GM23338 (cell line): ENCODE measurements at regions not wholly inside any gene's neighbourhood (a gene's known extent, or its start where the extent isn't known, plus 50 kb on each side); places are given as distances from the start of the nearest gene placed in this dataset.

ENCODE experiments used
- ATAC-seq: fragments of 200-7000 bp; cut with Tn5 transposase; 3 replicates; pipeline ENCODE4 v1.9.1; 2020
- DNase-seq: peaks from one replicate; pipeline ENCODE4 v3.0.0-alpha.2; 2015; ENCODE audit warnings: low spot score
- H2AFZ ChIP-seq: fragments of 200-600 bp; sonication (generic); 2 replicates; pipeline ENCODE4 v1.8.0; 2016; ENCODE audit warnings: antibody characterized with exemption, mild to moderate bottlenecking, moderate library complexity
- H3F3A ChIP-seq: fragments of 200-600 bp; sonication (generic); replicated peaks from 2 replicates; pipeline ENCODE4 v1.8.0; 2017; ENCODE audit warnings: antibody characterized with exemption, mixed run types, low read depth
- H3K27ac ChIP-seq: fragments of 200-600 bp; sonication (generic); 2 replicates; pipeline ENCODE4 v1.6.1; 2016; ENCODE audit warnings: low read depth
- H3K27me3 ChIP-seq: fragments of 200-600 bp; sonication (generic); 2 replicates; pipeline ENCODE4 v1.8.0; 2016; ENCODE audit warnings: mild to moderate bottlenecking, mixed run types, moderate library complexity; ENCODE audit not compliant: insufficient read depth
- H3K36me3 ChIP-seq: fragments of 200-600 bp; sonication (generic); 2 replicates; pipeline ENCODE4 v1.8.0; 2016; ENCODE audit warnings: mild to moderate bottlenecking; ENCODE audit not compliant: insufficient read depth
- H3K4me1 ChIP-seq: fragments of 200-600 bp; sonication (generic); 2 replicates; pipeline ENCODE4 v1.8.0; 2016; ENCODE audit warnings: mild to moderate bottlenecking, moderate library complexity; ENCODE audit not compliant: insufficient read depth
- H3K4me2 ChIP-seq: fragments of 200-600 bp; sonication (generic); 2 replicates; pipeline ENCODE4 v1.7.1; 2017; ENCODE audit warnings: mixed run types
- H3K4me3 ChIP-seq: fragments of 200-600 bp; sonication (generic); 2 replicates; pipeline ENCODE4 v1.6.1; 2016; ENCODE audit warnings: mixed run types
- H3K79me2 ChIP-seq: fragments of 200-600 bp; sonication (generic); replicated peaks from 2 replicates; pipeline ENCODE4 v1.8.0; 2017; ENCODE audit warnings: mild to moderate bottlenecking; ENCODE audit not compliant: insufficient read depth
- H3K9me2 ChIP-seq: fragments of 200-600 bp; sonication (generic); 2 replicates; pipeline ENCODE4 v1.8.0; 2017; ENCODE audit not compliant: insufficient read depth
- H4K20me1 ChIP-seq: fragments of 200-600 bp; sonication (generic); replicated peaks from 2 replicates; pipeline ENCODE4 v1.8.0; 2017; ENCODE audit warnings: mild to moderate bottlenecking; ENCODE audit not compliant: insufficient read depth
- H3K27ac Mint-ChIP-seq: 2 replicates; pipeline ENCODE4 v1.8.0; 2020; ENCODE audit warnings: inconsistent platforms, mild to moderate bottlenecking, moderate library complexity, mixed read lengths
- H3K27me3 Mint-ChIP-seq: 3 replicates; pipeline ENCODE4 v1.8.0; 2022; ENCODE audit warnings: low read depth, mild to moderate bottlenecking, moderate library complexity, mixed read lengths, inconsistent platforms; ENCODE audit not compliant: insufficient read depth, poor library complexity
- H3K36me3 Mint-ChIP-seq: 3 replicates; pipeline ENCODE4 v1.8.0; 2021; ENCODE audit warnings: low read depth, mild to moderate bottlenecking, inconsistent platforms, moderate library complexity, mixed read lengths
- H3K4me1 Mint-ChIP-seq: 3 replicates; pipeline ENCODE4 v1.8.0; 2020; ENCODE audit warnings: mild to moderate bottlenecking, inconsistent platforms, mixed read lengths
- H3K4me3 Mint-ChIP-seq: 3 replicates; pipeline ENCODE4 v1.8.0; 2021; ENCODE audit warnings: moderate library complexity, mild to moderate bottlenecking, inconsistent platforms, mixed read lengths
- H3K9me3 Mint-ChIP-seq: 3 replicates; pipeline ENCODE4 v1.8.0; 2020; ENCODE audit warnings: moderate library complexity, mild to moderate bottlenecking, inconsistent platforms, mixed read lengths
- CREB1 ChIP-seq: fragments of 250-450 bp; sonication (Bioruptor Pico); IDR thresholded peaks from 2 replicates; pipeline ENCODE4 v1.5.0; 2020; ENCODE audit warnings: low read depth, mild to moderate bottlenecking, moderate library complexity
- EZH2 ChIP-seq: fragments of 200-600 bp; sonication (generic); IDR thresholded peaks from one replicate; pipeline ENCODE4 v1.8.0; 2017; ENCODE audit warnings: antibody characterized with exemption, mild to moderate bottlenecking, low read depth; ENCODE audit not compliant: unreplicated experiment
- EZH2phosphoT487 ChIP-seq: fragments of 200-600 bp; sonication (generic); IDR thresholded peaks from one replicate; pipeline ENCODE4 v1.8.1; 2018; ENCODE audit warnings: antibody characterized with exemption; ENCODE audit not compliant: unreplicated experiment
- JUNB ChIP-seq: IDR thresholded peaks from one replicate; pipeline ENCODE4 v1.6.1; 2016; ENCODE audit warnings: antibody characterized with exemption; ENCODE audit not compliant: unreplicated experiment
- NANOG ChIP-seq: IDR thresholded peaks from 2 replicates; pipeline ENCODE4 v1.6.1; 2016; ENCODE audit warnings: antibody characterized with exemption, borderline replicate concordance
- STAT1 ChIP-seq: IDR thresholded peaks from one replicate; pipeline ENCODE4 v1.6.1; 2016; ENCODE audit warnings: antibody characterized with exemption; ENCODE audit not compliant: unreplicated experiment
- ZNF114 ChIP-seq: fragments of 250-450 bp; sonication (Bioruptor Pico); IDR thresholded peaks from 2 replicates; pipeline ENCODE4 v1.5.0; 2020; ENCODE audit warnings: mild to moderate bottlenecking, moderate library complexity
- TF ChIP-seq, protein P1 (sequence below): IDR thresholded peaks from one replicate; pipeline ENCODE4 v1.6.1; 2018; ENCODE audit warnings: antibody characterized with exemption; ENCODE audit not compliant: unreplicated experiment
- TF ChIP-seq, protein P2 (sequence below), 2 experiments: fragments of 200-600 bp in 1 of 2; sonication (generic) in 1 of 2; conservative IDR thresholded peaks; 2 replicates each; pipeline versions ENCODE4 v1.5.1 to v1.6.1; 2016 to 2017; ENCODE audit warnings: antibody characterized with exemption in 2 of 2, low read depth in 2 of 2, mild to moderate bottlenecking in 2 of 2, moderate library complexity in 1 of 2
- TF ChIP-seq, protein P3 (sequence below): fragments of 250-450 bp; sonication (Bioruptor Pico); IDR thresholded peaks from 2 replicates; pipeline ENCODE4 v1.5.0; 2020; ENCODE audit warnings: mild to moderate bottlenecking, moderate library complexity
- TF ChIP-seq, protein P4 (sequence below): IDR thresholded peaks from 2 replicates; pipeline ENCODE4 v1.6.1; 2016; ENCODE audit warnings: antibody characterized with exemption

DNA sequence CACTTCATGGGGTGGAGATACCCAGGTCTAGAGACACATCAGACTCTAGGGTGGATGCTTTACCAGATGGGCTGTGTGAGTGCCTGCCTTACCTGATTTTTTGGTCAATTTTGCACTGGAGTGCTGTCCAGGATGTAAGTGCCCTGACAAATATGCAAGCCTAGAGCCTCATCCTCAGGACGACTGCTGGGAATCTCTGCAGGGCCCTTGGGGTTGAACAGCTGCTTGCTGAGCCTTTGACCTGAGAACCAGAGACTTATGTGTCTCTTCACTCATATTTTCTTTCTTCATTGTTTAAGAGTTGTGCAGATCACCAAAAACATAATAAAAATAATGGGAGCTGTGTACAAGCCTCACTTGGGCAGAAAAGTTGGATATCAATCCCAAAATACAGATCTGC lies 551.5 kb upstream of the ATP2B1 start (continued):
- TF ChIP-seq, protein P1, sequence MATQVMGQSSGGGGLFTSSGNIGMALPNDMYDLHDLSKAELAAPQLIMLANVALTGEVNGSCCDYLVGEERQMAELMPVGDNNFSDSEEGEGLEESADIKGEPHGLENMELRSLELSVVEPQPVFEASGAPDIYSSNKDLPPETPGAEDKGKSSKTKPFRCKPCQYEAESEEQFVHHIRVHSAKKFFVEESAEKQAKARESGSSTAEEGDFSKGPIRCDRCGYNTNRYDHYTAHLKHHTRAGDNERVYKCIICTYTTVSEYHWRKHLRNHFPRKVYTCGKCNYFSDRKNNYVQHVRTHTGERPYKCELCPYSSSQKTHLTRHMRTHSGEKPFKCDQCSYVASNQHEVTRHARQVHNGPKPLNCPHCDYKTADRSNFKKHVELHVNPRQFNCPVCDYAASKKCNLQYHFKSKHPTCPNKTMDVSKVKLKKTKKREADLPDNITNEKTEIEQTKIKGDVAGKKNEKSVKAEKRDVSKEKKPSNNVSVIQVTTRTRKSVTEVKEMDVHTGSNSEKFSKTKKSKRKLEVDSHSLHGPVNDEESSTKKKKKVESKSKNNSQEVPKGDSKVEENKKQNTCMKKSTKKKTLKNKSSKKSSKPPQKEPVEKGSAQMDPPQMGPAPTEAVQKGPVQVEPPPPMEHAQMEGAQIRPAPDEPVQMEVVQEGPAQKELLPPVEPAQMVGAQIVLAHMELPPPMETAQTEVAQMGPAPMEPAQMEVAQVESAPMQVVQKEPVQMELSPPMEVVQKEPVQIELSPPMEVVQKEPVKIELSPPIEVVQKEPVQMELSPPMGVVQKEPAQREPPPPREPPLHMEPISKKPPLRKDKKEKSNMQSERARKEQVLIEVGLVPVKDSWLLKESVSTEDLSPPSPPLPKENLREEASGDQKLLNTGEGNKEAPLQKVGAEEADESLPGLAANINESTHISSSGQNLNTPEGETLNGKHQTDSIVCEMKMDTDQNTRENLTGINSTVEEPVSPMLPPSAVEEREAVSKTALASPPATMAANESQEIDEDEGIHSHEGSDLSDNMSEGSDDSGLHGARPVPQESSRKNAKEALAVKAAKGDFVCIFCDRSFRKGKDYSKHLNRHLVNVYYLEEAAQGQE, result no peak
- TF ChIP-seq, protein P2, sequence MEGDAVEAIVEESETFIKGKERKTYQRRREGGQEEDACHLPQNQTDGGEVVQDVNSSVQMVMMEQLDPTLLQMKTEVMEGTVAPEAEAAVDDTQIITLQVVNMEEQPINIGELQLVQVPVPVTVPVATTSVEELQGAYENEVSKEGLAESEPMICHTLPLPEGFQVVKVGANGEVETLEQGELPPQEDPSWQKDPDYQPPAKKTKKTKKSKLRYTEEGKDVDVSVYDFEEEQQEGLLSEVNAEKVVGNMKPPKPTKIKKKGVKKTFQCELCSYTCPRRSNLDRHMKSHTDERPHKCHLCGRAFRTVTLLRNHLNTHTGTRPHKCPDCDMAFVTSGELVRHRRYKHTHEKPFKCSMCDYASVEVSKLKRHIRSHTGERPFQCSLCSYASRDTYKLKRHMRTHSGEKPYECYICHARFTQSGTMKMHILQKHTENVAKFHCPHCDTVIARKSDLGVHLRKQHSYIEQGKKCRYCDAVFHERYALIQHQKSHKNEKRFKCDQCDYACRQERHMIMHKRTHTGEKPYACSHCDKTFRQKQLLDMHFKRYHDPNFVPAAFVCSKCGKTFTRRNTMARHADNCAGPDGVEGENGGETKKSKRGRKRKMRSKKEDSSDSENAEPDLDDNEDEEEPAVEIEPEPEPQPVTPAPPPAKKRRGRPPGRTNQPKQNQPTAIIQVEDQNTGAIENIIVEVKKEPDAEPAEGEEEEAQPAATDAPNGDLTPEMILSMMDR (conservative IDR thresholded peaks at IDR 0.05; ENCODE audit: low read depth in 2 of 2), result no peak
- TF ChIP-seq EZH2 (no peak), JUNB (no peak), EZH2phosphoT487 (no peak)

DNA sequence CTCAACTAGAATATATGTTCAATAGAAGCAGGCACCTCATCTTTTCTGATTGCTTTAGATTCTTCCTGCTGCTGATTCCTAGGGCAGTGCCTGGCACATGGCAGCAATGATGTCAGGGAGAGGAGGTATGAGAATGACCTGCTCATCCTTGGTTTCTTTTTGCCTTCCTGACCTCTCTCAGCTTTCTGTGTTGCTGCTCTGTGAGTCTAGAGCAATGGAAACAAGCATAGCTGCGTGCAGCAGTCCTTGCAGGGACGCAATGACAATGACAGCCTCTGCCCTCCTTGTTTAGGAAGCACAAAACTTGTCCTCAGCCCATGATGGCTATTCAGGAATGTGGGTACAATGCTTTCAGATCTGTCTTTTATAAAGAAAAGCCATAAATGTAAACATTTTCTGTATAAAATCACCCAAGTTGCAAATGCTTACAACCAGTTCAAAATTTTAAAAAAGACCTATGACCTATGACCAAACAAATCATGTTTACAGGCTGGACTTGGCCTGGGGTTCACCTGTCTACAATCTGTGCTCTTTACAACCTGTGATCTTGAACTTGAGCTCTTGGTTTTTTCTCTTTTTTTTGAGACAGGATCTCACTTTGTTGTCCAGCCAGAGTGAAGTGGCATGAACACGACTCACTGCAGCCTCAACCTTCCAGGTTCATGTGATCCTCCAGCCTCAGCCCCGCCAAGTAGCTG lies 549.4 kb upstream of the ATP2B1 start:
- Histone ChIP-seq H3K4me3 (no peak overlapping the region), H3K9me2 (peaks cover 3% of the 10 kb centered on the region; the same call in 1 of the 2 replicates), H3K36me3 (no peaks in the 10 kb centered on the region), H3K27me3 (no peaks in the 10 kb centered on the region), H3K4me2 (no peak overlapping the region), H3K4me1 (peaks cover 2% of the 10 kb centered on the region; the same call in 1 of the 2 replicates), H3F3A (no peaks in the 10 kb centered on the region), H3K27ac (no peak overlapping the region), H4K20me1 (no peaks in the 10 kb centered on the region), H3K79me2 (no peaks in the 10 kb centered on the region), H2AFZ (no peak overlapping the region)
- Mint-ChIP-seq H3K9me3 (no peaks in the 10 kb centered on the region), H3K36me3 (no peaks in the 10 kb centered on the region), H3K4me3 (no peak overlapping the region), H3K27ac (no peak overlapping the region), H3K27me3 (no peaks in the 10 kb centered on the region), H3K4me1 (no peaks in the 10 kb centered on the region; the same call in 2 of the 3 replicates)
- DNase-seq, result no peak
- no peak for ATAC-seq
- TF ChIP-seq JUNB, result no peak
- TF ChIP-seq, protein P3, sequence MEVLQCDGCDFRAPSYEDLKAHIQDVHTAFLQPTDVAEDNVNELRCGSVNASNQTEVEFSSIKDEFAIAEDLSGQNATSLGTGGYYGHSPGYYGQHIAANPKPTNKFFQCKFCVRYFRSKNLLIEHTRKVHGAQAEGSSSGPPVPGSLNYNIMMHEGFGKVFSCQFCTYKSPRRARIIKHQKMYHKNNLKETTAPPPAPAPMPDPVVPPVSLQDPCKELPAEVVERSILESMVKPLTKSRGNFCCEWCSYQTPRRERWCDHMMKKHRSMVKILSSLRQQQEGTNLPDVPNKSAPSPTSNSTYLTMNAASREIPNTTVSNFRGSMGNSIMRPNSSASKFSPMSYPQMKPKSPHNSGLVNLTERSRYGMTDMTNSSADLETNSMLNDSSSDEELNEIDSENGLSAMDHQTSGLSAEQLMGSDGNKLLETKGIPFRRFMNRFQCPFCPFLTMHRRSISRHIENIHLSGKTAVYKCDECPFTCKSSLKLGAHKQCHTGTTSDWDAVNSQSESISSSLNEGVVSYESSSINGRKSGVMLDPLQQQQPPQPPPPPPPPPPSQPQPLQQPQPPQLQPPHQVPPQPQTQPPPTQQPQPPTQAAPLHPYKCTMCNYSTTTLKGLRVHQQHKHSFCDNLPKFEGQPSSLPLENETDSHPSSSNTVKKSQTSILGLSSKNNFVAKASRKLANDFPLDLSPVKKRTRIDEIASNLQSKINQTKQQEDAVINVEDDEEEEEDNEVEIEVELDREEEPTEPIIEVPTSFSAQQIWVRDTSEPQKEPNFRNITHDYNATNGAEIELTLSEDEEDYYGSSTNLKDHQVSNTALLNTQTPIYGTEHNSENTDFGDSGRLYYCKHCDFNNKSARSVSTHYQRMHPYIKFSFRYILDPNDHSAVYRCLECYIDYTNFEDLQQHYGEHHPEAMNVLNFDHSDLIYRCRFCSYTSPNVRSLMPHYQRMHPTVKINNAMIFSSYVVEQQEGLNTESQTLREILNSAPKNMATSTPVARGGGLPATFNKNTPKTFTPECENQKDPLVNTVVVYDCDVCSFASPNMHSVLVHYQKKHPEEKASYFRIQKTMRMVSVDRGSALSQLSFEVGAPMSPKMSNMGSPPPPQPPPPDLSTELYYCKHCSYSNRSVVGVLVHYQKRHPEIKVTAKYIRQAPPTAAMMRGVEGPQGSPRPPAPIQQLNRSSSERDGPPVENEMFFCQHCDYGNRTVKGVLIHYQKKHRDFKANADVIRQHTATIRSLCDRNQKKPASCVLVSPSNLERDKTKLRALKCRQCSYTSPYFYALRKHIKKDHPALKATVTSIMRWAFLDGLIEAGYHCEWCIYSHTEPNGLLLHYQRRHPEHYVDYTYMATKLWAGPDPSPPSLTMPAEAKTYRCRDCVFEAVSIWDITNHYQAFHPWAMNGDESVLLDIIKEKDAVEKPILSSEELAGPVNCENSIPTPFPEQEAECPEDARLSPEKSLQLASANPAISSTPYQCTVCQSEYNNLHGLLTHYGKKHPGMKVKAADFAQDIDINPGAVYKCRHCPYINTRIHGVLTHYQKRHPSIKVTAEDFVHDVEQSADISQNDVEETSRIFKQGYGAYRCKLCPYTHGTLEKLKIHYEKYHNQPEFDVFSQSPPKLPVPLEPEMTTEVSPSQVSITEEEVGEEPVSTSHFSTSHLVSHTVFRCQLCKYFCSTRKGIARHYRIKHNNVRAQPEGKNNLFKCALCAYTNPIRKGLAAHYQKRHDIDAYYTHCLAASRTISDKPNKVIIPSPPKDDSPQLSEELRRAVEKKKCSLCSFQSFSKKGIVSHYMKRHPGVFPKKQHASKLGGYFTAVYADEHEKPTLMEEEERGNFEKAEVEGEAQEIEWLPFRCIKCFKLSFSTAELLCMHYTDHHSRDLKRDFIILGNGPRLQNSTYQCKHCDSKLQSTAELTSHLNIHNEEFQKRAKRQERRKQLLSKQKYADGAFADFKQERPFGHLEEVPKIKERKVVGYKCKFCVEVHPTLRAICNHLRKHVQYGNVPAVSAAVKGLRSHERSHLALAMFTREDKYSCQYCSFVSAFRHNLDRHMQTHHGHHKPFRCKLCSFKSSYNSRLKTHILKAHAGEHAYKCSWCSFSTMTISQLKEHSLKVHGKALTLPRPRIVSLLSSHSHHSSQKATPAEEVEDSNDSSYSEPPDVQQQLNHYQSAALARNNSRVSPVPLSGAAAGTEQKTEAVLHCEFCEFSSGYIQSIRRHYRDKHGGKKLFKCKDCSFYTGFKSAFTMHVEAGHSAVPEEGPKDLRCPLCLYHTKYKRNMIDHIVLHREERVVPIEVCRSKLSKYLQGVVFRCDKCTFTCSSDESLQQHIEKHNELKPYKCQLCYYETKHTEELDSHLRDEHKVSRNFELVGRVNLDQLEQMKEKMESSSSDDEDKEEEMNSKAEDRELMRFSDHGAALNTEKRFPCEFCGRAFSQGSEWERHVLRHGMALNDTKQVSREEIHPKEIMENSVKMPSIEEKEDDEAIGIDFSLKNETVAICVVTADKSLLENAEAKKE (CRISPR knock-in tag), result no peak
- TF ChIP-seq, protein P4, sequence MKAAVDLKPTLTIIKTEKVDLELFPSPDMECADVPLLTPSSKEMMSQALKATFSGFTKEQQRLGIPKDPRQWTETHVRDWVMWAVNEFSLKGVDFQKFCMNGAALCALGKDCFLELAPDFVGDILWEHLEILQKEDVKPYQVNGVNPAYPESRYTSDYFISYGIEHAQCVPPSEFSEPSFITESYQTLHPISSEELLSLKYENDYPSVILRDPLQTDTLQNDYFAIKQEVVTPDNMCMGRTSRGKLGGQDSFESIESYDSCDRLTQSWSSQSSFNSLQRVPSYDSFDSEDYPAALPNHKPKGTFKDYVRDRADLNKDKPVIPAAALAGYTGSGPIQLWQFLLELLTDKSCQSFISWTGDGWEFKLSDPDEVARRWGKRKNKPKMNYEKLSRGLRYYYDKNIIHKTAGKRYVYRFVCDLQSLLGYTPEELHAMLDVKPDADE, result no peak
- TF ChIP-seq NANOG, result no peak
- TF ChIP-seq CREB1 (CRISPR knock-in tag), result no peak
- no peak for TF ChIP-seq STAT1
- TF ChIP-seq ZNF114 (CRISPR knock-in tag), result no peak
